NCI-H146 treated with DMSO at 0.1 percent for 48 hours (cell line): ENCODE measurements at regions not wholly inside any gene's neighbourhood (a gene's known extent, or its start where the extent isn't known, plus 50 kb on each side); places are given as distances from the start of the nearest gene placed in this dataset.
"Not testable (repeated sequence)": the region's sequence is repeated elsewhere in the genome, so short reads cannot be mapped to it uniquely, and the experiment has no call there.

ENCODE experiments used
- DNase-seq: peaks from one replicate; lab custom pipeline; 2025; ENCODE audit not compliant: unreplicated experiment; lab: John Stamatoyannopoulos, UW

DNA sequence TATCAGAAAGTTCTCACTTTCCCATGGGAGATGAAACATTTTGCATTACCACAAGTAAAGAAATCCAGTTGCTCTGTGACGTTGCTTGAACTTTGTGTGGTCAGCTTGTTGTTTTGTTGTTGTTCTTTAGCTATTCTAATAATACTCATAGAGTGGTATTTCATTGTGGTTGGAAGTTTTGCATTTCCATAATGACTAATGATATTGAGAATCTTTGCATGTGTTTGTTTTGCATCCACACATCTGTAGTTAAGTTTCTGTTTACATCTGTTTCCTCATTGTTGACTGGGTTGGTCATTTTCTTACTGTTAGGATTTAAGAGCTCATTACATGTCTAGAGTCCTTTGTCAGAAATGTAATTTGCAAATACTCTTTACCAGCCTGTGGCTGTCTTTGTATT is 133.2 kb upstream of the LRRC61 start:
- DNase-seq: not testable (repeated sequence)

DNA sequence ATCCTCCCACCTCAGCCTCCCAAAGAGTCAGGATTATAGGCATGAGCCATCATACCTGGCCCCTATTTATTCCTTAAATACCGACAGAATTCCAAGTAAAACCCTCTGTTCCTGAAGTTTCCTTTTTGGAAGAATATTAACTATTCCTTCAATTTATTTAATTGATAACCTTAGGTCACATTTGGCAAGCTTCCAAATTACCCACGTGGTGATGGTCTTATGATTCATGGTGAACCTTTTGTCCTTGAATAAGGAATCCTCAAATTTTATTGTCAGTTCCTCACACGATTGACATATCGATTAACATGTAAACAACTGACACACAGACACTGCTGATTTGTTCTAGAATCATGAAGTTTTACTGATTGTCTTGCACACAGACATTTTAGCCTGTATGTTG is 130.6 kb upstream of the LRRC61 start:
- not testable (repeated sequence) for DNase-seq

DNA sequence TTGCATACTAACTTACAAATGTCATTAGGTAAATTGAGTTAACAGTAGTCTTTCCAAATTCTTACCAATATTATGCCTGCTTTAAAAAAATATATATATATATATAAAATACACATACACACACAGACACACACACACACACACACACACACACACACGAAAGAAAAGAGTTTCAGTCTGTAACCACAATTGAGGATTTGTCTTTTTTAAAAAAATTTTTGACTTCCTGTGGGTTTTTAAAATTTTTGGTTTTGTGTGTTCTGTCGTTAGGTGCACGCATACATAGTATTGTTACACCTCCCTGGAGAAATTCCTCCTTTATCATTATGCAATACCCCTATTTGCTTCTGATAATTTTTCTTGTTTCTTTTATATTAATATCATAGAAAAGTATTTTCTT is 129.3 kb upstream of the LRRC61 start:
- DNase-seq: not testable (repeated sequence)
